Progenitor cell of endocrine pancreas (in vitro differentiated cells): ENCODE measurements at regions not wholly inside any gene's neighbourhood (a gene's known extent, or its start where the extent isn't known, plus 50 kb on each side); places are given as distances from the start of the nearest gene placed in this dataset.

Experiments
- DNase-seq: peaks from one replicate; pipeline ENCODE4 v3.0.0; 2021; ENCODE audit warnings: low spot score; ENCODE audit not compliant: unreplicated experiment
- H3K27ac Mint-ChIP-seq: 2 replicates; pipeline ENCODE4 v1.8.0; 2021; ENCODE audit warnings: mild to moderate bottlenecking, moderate library complexity, mixed read lengths
- H3K27me3 Mint-ChIP-seq: 2 replicates; pipeline ENCODE4 v1.8.0; 2021; ENCODE audit warnings: mixed read lengths
- H3K36me3 Mint-ChIP-seq: 2 replicates; pipeline ENCODE4 v1.8.0; 2022; ENCODE audit warnings: mixed read lengths; ENCODE audit not compliant: insufficient read depth
- H3K4me1 Mint-ChIP-seq: 2 replicates; pipeline ENCODE4 v1.8.0; 2021; ENCODE audit warnings: low read depth, mixed read lengths
- H3K4me3 Mint-ChIP-seq: 2 replicates; pipeline ENCODE4 v1.8.0; 2021; ENCODE audit warnings: low read depth, mild to moderate bottlenecking, moderate library complexity, mixed read lengths
- H3K9me3 Mint-ChIP-seq: 2 replicates; pipeline ENCODE4 v1.8.0; 2021; ENCODE audit warnings: low read depth, mixed read lengths
- CTCF ChIP-seq: fragments of 200-600 bp; sonication (generic); IDR thresholded peaks from one replicate; pipeline ENCODE4 v1.5.0; 2021; ENCODE audit warnings: antibody characterized with exemption, mild to moderate bottlenecking; ENCODE audit not compliant: unreplicated experiment

GRCh38 chr1:232327269-232327668 lies 302.7 kb downstream of the SIPA1L2 start:
- no peak for DNase-seq
- Mint-ChIP-seq H3K27me3 (no peaks in the 10 kb centered on the region), H3K4me3 (no peak overlapping the region), H3K9me3 (no peaks in the 10 kb centered on the region), H3K36me3 (peaks cover 2% of the 10 kb centered on the region), H3K27ac (no peak overlapping the region), H3K4me1 (peaks cover 10% of the 10 kb centered on the region)
- no peak for TF ChIP-seq CTCF

- DNase-seq: no peak
- H3K4me1 Mint-ChIP-seq: peaks cover 25% of the 10 kb centered on the region
- no peaks in the 10 kb centered on the region for H3K9me3 Mint-ChIP-seq
- H3K36me3 Mint-ChIP-seq: no peaks in the 10 kb centered on the region
- H3K4me3 Mint-ChIP-seq: no peak overlapping the region
- no peak overlapping the region for H3K27ac Mint-ChIP-seq
- TF ChIP-seq CTCF: no peak
- H3K27me3 Mint-ChIP-seq: peaks cover 3% of the 10 kb centered on the region
Observed at GRCh38 chr1:232322162-232322734, 307.7 kb downstream of the SIPA1L2 start.

GRCh38 chr1:232319518-232320210 lies 310.3 kb downstream of the SIPA1L2 start:
- Mint-ChIP-seq H3K4me3 (no peak overlapping the region), H3K27ac (peak overlapping the region; percentile 59), H3K36me3 (no peaks in the 10 kb centered on the region), H3K9me3 (no peaks in the 10 kb centered on the region), H3K4me1 (peaks cover 19% of the 10 kb centered on the region), H3K27me3 (peaks cover 3% of the 10 kb centered on the region)
- TF ChIP-seq CTCF: no peak
- DNase-seq: no peak

- no peak for TF ChIP-seq CTCF
- H3K4me1 Mint-ChIP-seq: peaks cover 19% of the 10 kb centered on the region
- peaks cover 3% of the 10 kb centered on the region for H3K9me3 Mint-ChIP-seq
- H3K36me3 Mint-ChIP-seq: no peaks in the 10 kb centered on the region
- H3K4me3 Mint-ChIP-seq: no peak overlapping the region
- H3K27ac Mint-ChIP-seq: peak overlapping the region; percentile 59
- no peak for DNase-seq
- H3K27me3 Mint-ChIP-seq: peaks cover 3% of the 10 kb centered on the region
Observed at GRCh38 chr1:232319072-232319471, 310.9 kb downstream of the SIPA1L2 start.

GRCh38 chr1:232318143-232318542 lies 311.8 kb downstream of the SIPA1L2 start:
- no peak overlapping the region for H3K27ac Mint-ChIP-seq
- DNase-seq: no peak
- H3K36me3 Mint-ChIP-seq: no peaks in the 10 kb centered on the region
- H3K4me1 Mint-ChIP-seq: peaks cover 19% of the 10 kb centered on the region
- H3K27me3 Mint-ChIP-seq: peaks cover 3% of the 10 kb centered on the region
- no peak for TF ChIP-seq CTCF
- H3K4me3 Mint-ChIP-seq: no peak overlapping the region
- peaks cover 9% of the 10 kb centered on the region for H3K9me3 Mint-ChIP-seq
